ENCODE measurements at regions not wholly inside any gene's neighbourhood (a gene's known extent, or its start where the extent isn't known, plus 50 kb on each side); places are given as distances from the start of the nearest gene placed in this dataset.
"Not testable (repeated sequence)": the region's sequence is repeated elsewhere in the genome, so short reads cannot be mapped to it uniquely, and the experiment has no call there.

GRCh38 chr14:34087571-34087970 lies 136.7 kb upstream of the EGLN3 start:
- Mint-ChIP-seq H3K27me3 (peaks cover 45% of the 10 kb centered on the region), H3K9me3 (peaks cover 4% of the 10 kb centered on the region), H3K4me1 (no peaks in the 10 kb centered on the region), H3K36me3 (no peaks in the 10 kb centered on the region), H3K4me3 (no peak overlapping the region), H3K27ac (no peak overlapping the region)
- CTCF ChIA-PET: no interaction called here
- DNase-seq: no peak

DNA sequence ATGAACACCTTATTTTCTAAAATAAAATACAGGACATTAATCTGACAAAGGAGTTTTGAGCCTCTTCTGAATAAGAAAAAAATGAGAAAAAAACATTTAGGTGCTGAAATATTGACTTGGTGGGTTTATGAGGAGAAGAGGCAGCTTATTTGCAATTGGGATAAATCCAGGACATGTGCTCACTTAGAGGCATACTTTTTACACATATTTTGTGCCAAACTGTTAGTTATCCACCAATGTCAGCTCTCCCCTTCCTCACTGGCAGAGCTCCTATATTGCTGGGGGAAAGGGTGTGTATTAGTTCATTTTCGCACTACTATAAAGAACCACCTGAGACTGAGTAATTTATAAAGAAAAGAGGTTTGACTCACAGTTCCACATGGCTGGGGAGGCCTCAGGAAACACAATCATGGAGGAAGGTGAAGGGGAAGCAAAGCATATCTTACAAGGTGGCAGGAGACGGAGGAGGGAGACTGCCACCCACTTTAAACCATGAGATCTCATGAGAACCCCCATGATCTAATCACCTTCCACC lies 135.4 kb upstream of the EGLN3 start:
- DNase-seq: no peak
- no peak overlapping the region for H3K27ac Mint-ChIP-seq
- peaks cover 4% of the 10 kb centered on the region for H3K9me3 Mint-ChIP-seq
- peaks cover 50% of the 10 kb centered on the region for H3K27me3 Mint-ChIP-seq
- CTCF ChIA-PET: interaction anchor here (1.5 kb wide), 1 partner anchor 12 kb away, joined by 3 read pairs; no protein-coding TSS in a partner anchor
- no peak overlapping the region for H3K4me3 Mint-ChIP-seq
- H3K36me3 Mint-ChIP-seq: no peaks in the 10 kb centered on the region
- no peaks in the 10 kb centered on the region for H3K4me1 Mint-ChIP-seq

GRCh38 chr14:34085695-34086094 lies 134.8 kb upstream of the EGLN3 start:
- Mint-ChIP-seq H3K36me3 (no peaks in the 10 kb centered on the region), H3K27ac (no peak overlapping the region), H3K4me1 (no peaks in the 10 kb centered on the region), H3K27me3 (peaks cover 56% of the 10 kb centered on the region), H3K4me3 (no peak overlapping the region), H3K9me3 (peaks cover 4% of the 10 kb centered on the region)
- DNase-seq: no peak
- CTCF ChIA-PET: interaction anchor here (1.5 kb wide), 1 partner anchor 13 kb away, joined by 3 read pairs; no protein-coding TSS in a partner anchor

- no peak for DNase-seq
- Mint-ChIP-seq H3K4me1 (no peaks in the 10 kb centered on the region), H3K36me3 (no peaks in the 10 kb centered on the region), H3K27me3 (peaks cover 59% of the 10 kb centered on the region), H3K27ac (no peak overlapping the region), H3K4me3 (no peak overlapping the region), H3K9me3 (no peaks in the 10 kb centered on the region)
- CTCF ChIA-PET: interaction anchor here (0.6 kb wide), 1 partner anchor 220 kb away, joined by 3 read pairs; no protein-coding TSS in a partner anchor
These were observed 130.8 kb upstream of the EGLN3 start for GRCh38 chr14:34081576-34082136.

GRCh38 chr14:34081101-34081575 lies 130.3 kb upstream of the EGLN3 start:
- DNase-seq: no peak
- no peaks in the 10 kb centered on the region for H3K9me3 Mint-ChIP-seq
- no peaks in the 10 kb centered on the region for H3K4me1 Mint-ChIP-seq
- CTCF ChIA-PET: interaction anchor here (0.6 kb wide), 1 partner anchor 221 kb away, joined by 3 read pairs; no protein-coding TSS in a partner anchor
- H3K36me3 Mint-ChIP-seq: no peaks in the 10 kb centered on the region
- no peak overlapping the region for H3K4me3 Mint-ChIP-seq
- H3K27ac Mint-ChIP-seq: no peak overlapping the region
- H3K27me3 Mint-ChIP-seq: peaks cover 60% of the 10 kb centered on the region

- H3K27ac Mint-ChIP-seq, CTCF ChIA-PET, DNase-seq, H3K9me3 Mint-ChIP-seq, H3K4me1 Mint-ChIP-seq, H3K36me3 Mint-ChIP-seq, H3K4me3 Mint-ChIP-seq: not testable (repeated sequence)
- H3K27me3 Mint-ChIP-seq: peaks cover 65% of the 10 kb centered on the region
These were observed 128.8 kb upstream of the EGLN3 start for GRCh38 chr14:34079643-34080042.

GRCh38 chr14:34078117-34078743 lies 127.4 kb upstream of the EGLN3 start:
- no peaks in the 10 kb centered on the region for H3K9me3 Mint-ChIP-seq
- CTCF ChIA-PET: no interaction called here
- H3K4me1 Mint-ChIP-seq: no peaks in the 10 kb centered on the region
- no peak for DNase-seq
- no peak overlapping the region for H3K27ac Mint-ChIP-seq
- H3K36me3 Mint-ChIP-seq: no peaks in the 10 kb centered on the region
- no peak overlapping the region for H3K4me3 Mint-ChIP-seq
- peaks cover 60% of the 10 kb centered on the region for H3K27me3 Mint-ChIP-seq

- H3K36me3 Mint-ChIP-seq: peaks cover 1% of the 10 kb centered on the region
- H3K27ac Mint-ChIP-seq: no peak overlapping the region
- CTCF ChIA-PET: no interaction called here
- no peak overlapping the region for H3K4me3 Mint-ChIP-seq
- no peaks in the 10 kb centered on the region for H3K4me1 Mint-ChIP-seq
- DNase-seq: no peak
- H3K9me3 Mint-ChIP-seq: peaks cover 2% of the 10 kb centered on the region
- peaks cover 55% of the 10 kb centered on the region for H3K27me3 Mint-ChIP-seq
These were observed 125.0 kb upstream of the EGLN3 start for GRCh38 chr14:34075826-34076225.

- Mint-ChIP-seq H3K27ac (no peak overlapping the region), H3K36me3 (peaks cover 1% of the 10 kb centered on the region), H3K4me1 (no peaks in the 10 kb centered on the region), H3K4me3 (no peak overlapping the region), H3K27me3 (peaks cover 54% of the 10 kb centered on the region), H3K9me3 (peaks cover 2% of the 10 kb centered on the region)
- DNase-seq: no peak
- CTCF ChIA-PET: no interaction called here
These were observed 124.3 kb upstream of the EGLN3 start for GRCh38 chr14:34075042-34075744.

GRCh38 chr14:34072921-34073320 lies 122.0 kb upstream of the EGLN3 start:
- Mint-ChIP-seq H3K9me3 (peaks cover 2% of the 10 kb centered on the region), H3K4me3 (no peak overlapping the region), H3K27me3 (peaks cover 49% of the 10 kb centered on the region), H3K27ac (no peak overlapping the region), H3K4me1 (no peaks in the 10 kb centered on the region), H3K36me3 (peaks cover 1% of the 10 kb centered on the region)
- DNase-seq: no peak
- CTCF ChIA-PET: no interaction called here

DNA sequence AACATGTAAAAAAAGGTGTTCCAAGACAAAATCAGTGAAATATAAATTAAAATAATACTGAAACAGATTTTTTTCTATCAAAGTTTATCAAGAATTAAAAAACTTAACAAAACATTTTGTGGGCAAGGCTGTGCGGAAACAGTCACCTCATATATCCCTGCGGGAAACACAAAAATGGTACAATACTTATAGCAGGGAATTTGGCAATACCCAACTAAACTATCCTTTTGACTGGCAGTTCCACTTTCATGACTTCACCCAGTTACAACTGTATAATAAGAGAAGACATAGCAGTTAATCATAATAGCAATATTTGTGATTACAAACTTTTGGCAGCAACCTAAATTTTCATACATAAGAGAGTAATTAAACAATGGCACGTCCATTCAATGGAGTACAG lies 121.5 kb upstream of the EGLN3 start:
- Mint-ChIP-seq H3K9me3 (peaks cover 2% of the 10 kb centered on the region), H3K27me3 (peaks cover 47% of the 10 kb centered on the region), H3K4me1 (no peaks in the 10 kb centered on the region), H3K4me3 (no peak overlapping the region), H3K36me3 (peaks cover 1% of the 10 kb centered on the region), H3K27ac (no peak overlapping the region)
- CTCF ChIA-PET: no interaction called here
- no peak for DNase-seq

- H3K27me3 Mint-ChIP-seq: peaks cover 42% of the 10 kb centered on the region
- DNase-seq: no peak
- H3K9me3 Mint-ChIP-seq: peaks cover 2% of the 10 kb centered on the region
- H3K27ac Mint-ChIP-seq: no peak overlapping the region
- H3K4me3 Mint-ChIP-seq: no peak overlapping the region
- CTCF ChIA-PET: interaction anchor here (1.2 kb wide), 1 partner anchor 30 kb away, joined by 3 read pairs; no protein-coding TSS in a partner anchor
- H3K4me1 Mint-ChIP-seq: no peaks in the 10 kb centered on the region
- H3K36me3 Mint-ChIP-seq: peaks cover 1% of the 10 kb centered on the region
These were observed 120.1 kb upstream of the EGLN3 start for GRCh38 chr14:34070917-34071407.

DNA sequence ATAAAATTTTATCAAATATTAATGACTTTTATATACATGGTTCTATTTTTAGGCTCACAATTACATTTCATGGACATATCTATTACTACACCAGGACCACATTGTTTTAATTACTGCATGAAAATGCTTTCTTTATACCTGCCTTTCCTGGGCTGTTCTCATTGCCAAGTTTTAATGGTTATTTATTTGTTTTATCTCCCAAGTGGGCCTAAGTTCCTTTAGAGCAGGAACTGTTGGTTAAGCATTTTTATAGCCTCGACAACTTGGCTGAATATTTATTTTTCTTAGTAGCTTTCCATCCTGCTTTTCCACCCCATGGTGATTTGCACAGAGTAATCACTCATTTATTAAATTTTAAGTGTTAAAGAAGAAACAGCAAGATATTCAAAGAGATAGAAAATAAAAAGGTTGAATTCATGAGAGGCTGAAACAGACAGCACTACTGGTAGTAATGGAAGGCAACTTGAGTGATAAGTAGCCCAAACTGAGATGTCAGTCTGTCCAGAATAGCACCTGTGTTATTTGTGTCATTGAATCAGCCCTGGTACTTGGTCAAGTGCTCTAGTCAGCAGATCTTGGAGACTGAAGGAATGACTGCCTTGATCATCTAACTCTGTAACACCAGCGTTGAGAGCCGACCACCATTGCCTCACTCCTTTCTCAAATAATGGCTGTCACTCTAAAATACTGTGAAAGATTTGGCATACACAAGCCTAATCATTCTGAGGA lies 119.1 kb upstream of the EGLN3 start:
- Mint-ChIP-seq H3K9me3 (peaks cover 2% of the 10 kb centered on the region), H3K27ac (no peak overlapping the region), H3K36me3 (peaks cover 1% of the 10 kb centered on the region), H3K4me3 (no peak overlapping the region), H3K4me1 (no peaks in the 10 kb centered on the region), H3K27me3 (peaks cover 42% of the 10 kb centered on the region)
- no peak for DNase-seq
- CTCF ChIA-PET: no interaction called here

DNA sequence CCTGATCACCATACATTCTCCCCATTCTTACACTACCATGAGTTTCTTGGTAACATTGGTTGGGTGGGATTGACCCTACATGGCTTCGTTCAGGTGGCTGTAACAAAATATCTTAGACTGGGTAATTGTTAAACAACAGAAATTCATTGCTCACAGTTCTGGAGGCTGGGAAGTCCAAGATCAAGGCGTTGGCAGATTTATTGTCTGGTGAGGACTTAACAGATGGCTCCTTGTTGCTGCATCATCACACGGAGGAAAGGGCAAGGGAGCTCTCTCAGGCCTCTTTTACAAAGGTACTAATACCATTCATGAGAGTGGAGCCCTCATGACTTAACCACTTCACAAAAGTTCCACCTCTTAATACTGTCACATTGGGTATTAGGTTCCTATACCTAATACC lies 116.7 kb upstream of the EGLN3 start:
- CTCF ChIA-PET: no interaction called here
- Mint-ChIP-seq H3K9me3 (peaks cover 1% of the 10 kb centered on the region), H3K27ac (no peak overlapping the region), H3K36me3 (peaks cover 1% of the 10 kb centered on the region), H3K27me3 (peaks cover 62% of the 10 kb centered on the region), H3K4me1 (no peaks in the 10 kb centered on the region), H3K4me3 (no peak overlapping the region)
- no peak for DNase-seq

Data from activated naive CD4-positive, alpha-beta T cell treated with anti-CD3 and anti-CD28 coated beads, Interleukin-2, amount 10 ng/mL, durations not matched to agents 7 days and 5 days (primary cell).